ENCODE measurements at regions not wholly inside any gene's neighbourhood (a gene's known extent, or its start where the extent isn't known, plus 50 kb on each side); places are given as distances from the start of the nearest gene placed in this dataset.

GRCh38 chr20:11311659-11312224 lies 606.0 kb upstream of the BTBD3 start:
- Mint-ChIP-seq H3K36me3 (ENCODE audit: low read depth) (no peaks in the 10 kb centered on the region), H3K4me3 (no peak overlapping the region), H3K27me3 (ENCODE audit: insufficient read depth) (no peaks in the 10 kb centered on the region), H3K9me3 (peaks cover 4% of the 10 kb centered on the region), H3K27ac (no peak overlapping the region), H3K4me1 (ENCODE audit: low read depth) (no peaks in the 10 kb centered on the region)
- DNase-seq (ENCODE audit: low spot score): no peak
- intact Hi-C loops (cut with micrococcal nuclease): no loop called here

- Mint-ChIP-seq H3K27me3 (ENCODE audit: insufficient read depth) (no peaks in the 10 kb centered on the region), H3K27ac (no peak overlapping the region), H3K36me3 (ENCODE audit: low read depth) (no peaks in the 10 kb centered on the region), H3K9me3 (peaks cover 10% of the 10 kb centered on the region), H3K4me1 (ENCODE audit: low read depth) (no peaks in the 10 kb centered on the region), H3K4me3 (no peak overlapping the region)
- intact Hi-C loops (cut with micrococcal nuclease): no loop called here
- no peak for DNase-seq (ENCODE audit: low spot score)
These were observed 602.2 kb upstream of the BTBD3 start for GRCh38 chr20:11315525-11315924.

- H3K36me3 Mint-ChIP-seq (ENCODE audit: low read depth): no peaks in the 10 kb centered on the region
- intact Hi-C loops (cut with micrococcal nuclease): no loop called here
- peaks cover 15% of the 10 kb centered on the region for H3K9me3 Mint-ChIP-seq
- no peak overlapping the region for H3K4me3 Mint-ChIP-seq
- no peaks in the 10 kb centered on the region for H3K4me1 Mint-ChIP-seq (ENCODE audit: low read depth)
- H3K27me3 Mint-ChIP-seq (ENCODE audit: insufficient read depth): no peaks in the 10 kb centered on the region
- DNase-seq (ENCODE audit: low spot score): no peak
- no peak overlapping the region for H3K27ac Mint-ChIP-seq
These were observed 601.4 kb upstream of the BTBD3 start for GRCh38 chr20:11316244-11316643.

GRCh38 chr20:11320033-11320432 lies 597.7 kb upstream of the BTBD3 start:
- peaks cover 26% of the 10 kb centered on the region for H3K9me3 Mint-ChIP-seq
- no peaks in the 10 kb centered on the region for H3K36me3 Mint-ChIP-seq (ENCODE audit: low read depth)
- intact Hi-C loops (cut with micrococcal nuclease): no loop called here
- no peak overlapping the region for H3K4me3 Mint-ChIP-seq
- H3K4me1 Mint-ChIP-seq (ENCODE audit: low read depth): no peaks in the 10 kb centered on the region
- no peaks in the 10 kb centered on the region for H3K27me3 Mint-ChIP-seq (ENCODE audit: insufficient read depth)
- H3K27ac Mint-ChIP-seq: no peak overlapping the region
- DNase-seq (ENCODE audit: low spot score): no peak

GRCh38 chr20:11323816-11324215 lies 593.9 kb upstream of the BTBD3 start:
- H3K27me3 Mint-ChIP-seq (ENCODE audit: insufficient read depth): no peaks in the 10 kb centered on the region
- no peak for DNase-seq (ENCODE audit: low spot score)
- H3K36me3 Mint-ChIP-seq (ENCODE audit: low read depth): no peaks in the 10 kb centered on the region
- peaks cover 33% of the 10 kb centered on the region for H3K9me3 Mint-ChIP-seq
- H3K4me1 Mint-ChIP-seq (ENCODE audit: low read depth): no peaks in the 10 kb centered on the region
- intact Hi-C loops (cut with micrococcal nuclease): no loop called here
- H3K27ac Mint-ChIP-seq: no peak overlapping the region
- H3K4me3 Mint-ChIP-seq: no peak overlapping the region

- Mint-ChIP-seq H3K4me3 (no peak overlapping the region), H3K27me3 (ENCODE audit: insufficient read depth) (no peaks in the 10 kb centered on the region), H3K27ac (no peak overlapping the region), H3K4me1 (ENCODE audit: low read depth) (no peaks in the 10 kb centered on the region), H3K36me3 (ENCODE audit: low read depth) (no peaks in the 10 kb centered on the region), H3K9me3 (peaks cover 33% of the 10 kb centered on the region)
- no peak for DNase-seq (ENCODE audit: low spot score)
- intact Hi-C loops (cut with micrococcal nuclease): no loop called here
These were observed 592.7 kb upstream of the BTBD3 start for GRCh38 chr20:11324990-11325389.

- no peak overlapping the region for H3K27ac Mint-ChIP-seq
- H3K9me3 Mint-ChIP-seq: peaks cover 19% of the 10 kb centered on the region
- intact Hi-C loops (cut with micrococcal nuclease): no loop called here
These were observed 588.9 kb upstream of the BTBD3 start for GRCh38 chr20:11328839-11329238.

GRCh38 chr20:11329271-11329670 lies 588.4 kb upstream of the BTBD3 start:
- intact Hi-C loops (cut with micrococcal nuclease): no loop called here
- DNase-seq (ENCODE audit: low spot score): no peak
- Mint-ChIP-seq H3K4me1 (ENCODE audit: low read depth) (no peaks in the 10 kb centered on the region), H3K36me3 (ENCODE audit: low read depth) (no peaks in the 10 kb centered on the region), H3K4me3 (no peak overlapping the region), H3K27ac (no peak overlapping the region), H3K9me3 (peaks cover 19% of the 10 kb centered on the region), H3K27me3 (ENCODE audit: insufficient read depth) (no peaks in the 10 kb centered on the region)

More at GRCh38 chr20:11328839-11329238, 588.9 kb upstream of the BTBD3 start:
- Mint-ChIP-seq H3K4me1 (ENCODE audit: low read depth) (no peaks in the 10 kb centered on the region), H3K27me3 (ENCODE audit: insufficient read depth) (no peaks in the 10 kb centered on the region), H3K36me3 (ENCODE audit: low read depth) (no peaks in the 10 kb centered on the region), H3K4me3 (no peak overlapping the region)
- DNase-seq (ENCODE audit: low spot score): no peak

GRCh38 chr20:11331096-11331495 lies 586.6 kb upstream of the BTBD3 start:
- no peak overlapping the region for H3K27ac Mint-ChIP-seq
- H3K27me3 Mint-ChIP-seq (ENCODE audit: insufficient read depth): no peaks in the 10 kb centered on the region
- no peak overlapping the region for H3K4me3 Mint-ChIP-seq
- no peak for DNase-seq (ENCODE audit: low spot score)
- H3K9me3 Mint-ChIP-seq: peaks cover 9% of the 10 kb centered on the region
- H3K36me3 Mint-ChIP-seq (ENCODE audit: low read depth): no peaks in the 10 kb centered on the region
- intact Hi-C loops (cut with micrococcal nuclease): no loop called here
- no peaks in the 10 kb centered on the region for H3K4me1 Mint-ChIP-seq (ENCODE audit: low read depth)

GRCh38 chr20:11332381-11332780 lies 585.3 kb upstream of the BTBD3 start:
- Mint-ChIP-seq H3K36me3 (ENCODE audit: low read depth) (no peaks in the 10 kb centered on the region), H3K27me3 (ENCODE audit: insufficient read depth) (no peaks in the 10 kb centered on the region), H3K9me3 (peaks cover 4% of the 10 kb centered on the region), H3K4me1 (ENCODE audit: low read depth) (no peaks in the 10 kb centered on the region), H3K27ac (no peak overlapping the region), H3K4me3 (no peak overlapping the region)
- DNase-seq (ENCODE audit: low spot score): no peak
- intact Hi-C loops (cut with micrococcal nuclease): no loop called here

GRCh38 chr20:11333634-11334033 lies 584.1 kb upstream of the BTBD3 start:
- Mint-ChIP-seq H3K36me3 (ENCODE audit: low read depth) (no peaks in the 10 kb centered on the region), H3K27me3 (ENCODE audit: insufficient read depth) (no peaks in the 10 kb centered on the region), H3K9me3 (peaks cover 4% of the 10 kb centered on the region), H3K4me3 (no peak overlapping the region), H3K27ac (no peak overlapping the region), H3K4me1 (ENCODE audit: low read depth) (no peaks in the 10 kb centered on the region)
- DNase-seq (ENCODE audit: low spot score): no peak
- intact Hi-C loops (cut with micrococcal nuclease): no loop called here

GRCh38 chr20:11337361-11338130 lies 580.1 kb upstream of the BTBD3 start:
- peaks cover 4% of the 10 kb centered on the region for H3K9me3 Mint-ChIP-seq
- intact Hi-C loops (cut with micrococcal nuclease): no loop called here
- DNase-seq (ENCODE audit: low spot score): no peak
- no peaks in the 10 kb centered on the region for H3K36me3 Mint-ChIP-seq (ENCODE audit: low read depth)
- H3K27ac Mint-ChIP-seq: no peak overlapping the region
- H3K4me1 Mint-ChIP-seq (ENCODE audit: low read depth): no peaks in the 10 kb centered on the region
- H3K27me3 Mint-ChIP-seq (ENCODE audit: insufficient read depth): peaks cover 2% of the 10 kb centered on the region
- no peak overlapping the region for H3K4me3 Mint-ChIP-seq

GRCh38 chr20:11338496-11339306 lies 579.0 kb upstream of the BTBD3 start:
- Mint-ChIP-seq H3K27me3 (ENCODE audit: insufficient read depth) (peaks cover 2% of the 10 kb centered on the region), H3K36me3 (ENCODE audit: low read depth) (no peaks in the 10 kb centered on the region), H3K9me3 (no peaks in the 10 kb centered on the region), H3K27ac (no peak overlapping the region), H3K4me3 (no peak overlapping the region), H3K4me1 (ENCODE audit: low read depth) (no peaks in the 10 kb centered on the region)
- intact Hi-C loops (cut with micrococcal nuclease): no loop called here
- DNase-seq (ENCODE audit: low spot score): no peak

All from activated T-helper 1 cell treated with anti-CD3 and anti-CD28 coated beads, Interleukin-12 subunit alpha, Interleukin-12 subunit beta, Interleukin-2, Interleukin-4 antibody, amounts not matched to agents 30 ng/mL and 10 ng/mL and 1 ng/mL, durations not matched to agents 14 hours and 24 hours and 36 hours (primary cell).